Esophagus squamous epithelium (tissue), 5 donors: ENCODE measurements at regions not wholly inside any gene's neighbourhood (a gene's known extent, or its start where the extent isn't known, plus 50 kb on each side); places are given as distances from the start of the nearest gene placed in this dataset.

Experiments used
- DNase-seq: peaks from one replicate; lab custom pipeline; 2025; lab: John Stamatoyannopoulos, UW
- H3K27ac ChIP-seq, 4 donors: fragments of 200-600 bp; sonication (generic); one replicate each; pipeline ENCODE4 v1.5.1; 2016 to 2019; ENCODE audit warnings: mild to moderate bottlenecking in 1 of 4
- H3K27me3 ChIP-seq, 4 donors: fragments of 200-600 bp; sonication (generic); 1 replicate in 3 of 4; 2 replicates in 1 of 4; pipeline versions ENCODE4 v1.5.1 to v1.6.0; 2017 to 2021; ENCODE audit warnings: antibody characterized with exemption in 1 of 4
- H3K36me3 ChIP-seq, 3 donors: fragments of 200-600 bp; sonication (generic); one replicate each; pipeline ENCODE4 v1.5.1; 2016 to 2019
- H3K4me1 ChIP-seq, 3 donors: fragments of 200-600 bp; sonication (generic); one replicate each; pipeline ENCODE4 v1.5.1; 2017 to 2019
- H3K4me3 ChIP-seq, 4 donors: fragments of 200-600 bp; sonication (generic); 1 replicate in 3 of 4; 2 replicates in 1 of 4; pipeline ENCODE4 v1.5.1; 2016 to 2019; ENCODE audit warnings: mild to moderate bottlenecking in 2 of 4, moderate library complexity in 1 of 4
- H3K9me3 ChIP-seq, 3 donors: fragments of 200-600 bp; sonication (generic); one replicate each; pipeline ENCODE4 v1.5.1; 2016 to 2019
- CTCF ChIP-seq, 6 experiments: fragments of 450-650 bp in 4 of 6; fragments of 200-600 bp in 2 of 6; sonication (generic) in 2 of 6; IDR thresholded peaks; one replicate each; pipeline ENCODE4 v1.5.1; 2016 to 2019; ENCODE audit warnings: antibody characterized with exemption in 6 of 6, mild to moderate bottlenecking in 4 of 6, moderate library complexity in 4 of 6
- POLR2A ChIP-seq, 4 donors: fragments of 450-650 bp; IDR thresholded peaks; one replicate each; pipeline ENCODE4 v1.6.1; 2017; ENCODE audit warnings: antibody characterized with exemption in 4 of 4, mild to moderate bottlenecking in 4 of 4, moderate library complexity in 3 of 4
- WGBS, 2 donors: methylation state at CpG; one replicate each; pipeline ENCODE4 v1.1.5; 2018; 5-methylcytosine and 5-hydroxymethylcytosine counted together
- intact Hi-C: fragments of 100-400 bp; cut with DNase I; formaldehyde crosslinking; loops from one replicate; pipeline ENCODE4 v1.15.0; 2022
- donor health status: DM: yes; HTN: yes; CAD: no.

GRCh38 chr1:229710746-229711145 is 84.7 kb downstream of the URB2 start:
- no peak for TF ChIP-seq POLR2A (IDR thresholded peaks at IDR 0.05)
- TF ChIP-seq CTCF (IDR thresholded peaks at IDR 0.05) = no peak
- no peak overlapping the region for H3K4me3 ChIP-seq
- no peaks in the 10 kb centered on the region for H3K27me3 ChIP-seq
- H3K4me1 ChIP-seq = peaks cover 0 to 9% (median 0%) of the 10 kb centered on the region in 3 donors
- no peaks in the 10 kb centered on the region for H3K36me3 ChIP-seq
- no peak for DNase-seq
- intact Hi-C loops = no loop called here
- no peaks in the 10 kb centered on the region for H3K9me3 ChIP-seq
- H3K27ac ChIP-seq = no peak overlapping the region

- no peak overlapping the region for H3K27ac ChIP-seq
- H3K36me3 ChIP-seq = no peaks in the 10 kb centered on the region
- no peaks in the 10 kb centered on the region for H3K9me3 ChIP-seq
- DNase-seq = no peak
- peaks cover 0 to 15% (median 0%) of the 10 kb centered on the region in 3 donors for H3K4me1 ChIP-seq
- 84 to 91% methylated on average over 2 of the region's 2 CpGs for WGBS, 2 donors
- H3K27me3 ChIP-seq = no peaks in the 10 kb centered on the region
- TF ChIP-seq POLR2A (IDR thresholded peaks at IDR 0.05) (no peak), CTCF (IDR thresholded peaks at IDR 0.05) (no peak)
- no peak overlapping the region for H3K4me3 ChIP-seq
- intact Hi-C loops = no loop called here
These were observed 88.3 kb downstream of the URB2 start for GRCh38 chr1:229714306-229714705.

GRCh38 chr1:229714964-229715603 is 89.0 kb downstream of the URB2 start:
- WGBS, 2 donors = 29 to 69% methylated on average over 4 to 8 of the region's 8 CpGs
- Histone ChIP-seq H3K4me1 (peaks cover 0 to 15% (median 0%) of the 10 kb centered on the region in 3 donors), H3K4me3 (no peak overlapping the region), H3K27me3 (no peaks in the 10 kb centered on the region), H3K36me3 (no peaks in the 10 kb centered on the region), H3K9me3 (no peaks in the 10 kb centered on the region), H3K27ac (no peak overlapping the region)
- DNase-seq = no peak
- TF ChIP-seq CTCF (IDR thresholded peaks at IDR 0.05) = peak; percentile 23 to 70 (median 40)
- no peak for TF ChIP-seq POLR2A (IDR thresholded peaks at IDR 0.05)
- intact Hi-C loops = no loop called here

- DNase-seq = no peak
- Histone ChIP-seq H3K9me3 (no peaks in the 10 kb centered on the region), H3K36me3 (no peaks in the 10 kb centered on the region), H3K4me3 (no peak overlapping the region), H3K27me3 (no peaks in the 10 kb centered on the region), H3K4me1 (peaks cover 0 to 15% (median 0%) of the 10 kb centered on the region in 3 donors), H3K27ac (no peak overlapping the region)
- intact Hi-C loops = no loop called here
- 79% methylated on average over 9 to 10 of the region's 10 CpGs for WGBS, 2 donors
- TF ChIP-seq CTCF (IDR thresholded peaks at IDR 0.05) (no peak), POLR2A (IDR thresholded peaks at IDR 0.05) (no peak)
These were observed 90.0 kb downstream of the URB2 start for GRCh38 chr1:229716069-229716468.

- TF ChIP-seq POLR2A (IDR thresholded peaks at IDR 0.05) = no peak
- no peak for TF ChIP-seq CTCF (IDR thresholded peaks at IDR 0.05)
- H3K27me3 ChIP-seq = no peaks in the 10 kb centered on the region
- no peak overlapping the region for H3K27ac ChIP-seq
- H3K4me1 ChIP-seq = peaks cover 0 to 15% (median 0%) of the 10 kb centered on the region in 3 donors
- intact Hi-C loops = no loop called here
- H3K36me3 ChIP-seq = no peaks in the 10 kb centered on the region
- no peak overlapping the region for H3K4me3 ChIP-seq
- DNase-seq = no peak
- 85 to 97% methylated on average over 7 of the region's 7 CpGs for WGBS, 2 donors
- no peaks in the 10 kb centered on the region for H3K9me3 ChIP-seq
These were observed 90.7 kb downstream of the URB2 start for GRCh38 chr1:229716704-229717103.
